GM18868 (cell line): ENCODE measurements at regions not wholly inside any gene's neighbourhood (a gene's known extent, or its start where the extent isn't known, plus 50 kb on each side); places are given as distances from the start of the nearest gene placed in this dataset.

Experiments
- ATAC-seq: cut with Tn5 transposase; IDR thresholded peaks from one replicate; pipeline ENCODE4 v1.9.1; 2021; ENCODE audit warnings: mild to moderate bottlenecking, moderate library complexity; ENCODE audit not compliant: unreplicated experiment

DNA sequence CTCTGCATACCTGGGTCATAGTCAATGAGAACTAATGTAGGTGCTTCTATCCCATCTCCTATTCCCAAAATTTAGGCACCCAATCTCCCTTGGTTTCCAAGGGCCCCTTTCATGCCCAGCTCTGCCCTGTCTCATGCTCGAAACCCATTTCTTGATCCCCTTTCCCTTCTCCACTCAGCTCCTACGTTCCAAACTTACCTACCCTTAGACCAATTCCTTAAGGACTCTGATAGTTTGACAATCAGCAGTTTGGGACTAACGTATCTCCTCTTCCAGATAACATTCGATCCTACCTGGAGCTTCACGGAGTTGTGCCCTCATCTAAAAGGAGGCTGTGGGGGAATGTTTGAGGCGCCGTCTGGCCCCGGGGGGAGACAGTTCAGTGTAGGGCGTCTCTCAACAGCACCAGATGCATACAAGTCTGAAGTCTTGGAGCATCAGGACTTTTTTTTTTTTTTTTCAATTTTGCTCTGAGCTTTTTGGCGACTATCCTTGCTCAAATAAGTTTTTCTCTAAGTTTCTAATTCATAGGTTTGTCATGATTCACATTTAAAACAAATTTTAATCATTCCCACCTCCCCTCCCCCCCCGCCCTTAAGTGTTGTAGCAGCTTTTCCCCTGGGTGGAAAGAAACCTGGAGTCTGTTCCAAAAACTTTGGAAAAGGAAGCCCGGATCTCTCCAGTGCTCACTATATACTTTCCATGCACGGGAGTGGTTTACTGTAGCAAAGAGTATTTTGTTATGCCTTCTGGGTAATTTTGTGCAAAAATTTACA lies 141.2 kb upstream of the LGALSL start:
- no peak for ATAC-seq

DNA sequence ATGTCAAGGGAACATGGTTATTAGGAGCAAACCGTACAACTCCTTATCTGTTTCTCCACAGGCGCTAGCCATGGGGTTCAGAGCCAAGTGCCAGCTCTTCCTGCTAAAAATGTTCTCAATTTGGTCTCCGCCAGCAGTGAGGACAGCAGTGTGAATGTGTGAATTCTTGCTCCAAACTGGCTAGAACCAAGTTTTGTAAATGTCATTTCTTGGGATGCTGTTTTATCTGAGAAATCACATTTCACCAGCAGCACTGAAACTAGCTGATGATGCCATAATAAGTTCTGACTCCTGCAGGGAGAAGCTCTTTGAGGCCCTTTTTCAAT lies 140.6 kb upstream of the LGALSL start:
- no peak for ATAC-seq

DNA sequence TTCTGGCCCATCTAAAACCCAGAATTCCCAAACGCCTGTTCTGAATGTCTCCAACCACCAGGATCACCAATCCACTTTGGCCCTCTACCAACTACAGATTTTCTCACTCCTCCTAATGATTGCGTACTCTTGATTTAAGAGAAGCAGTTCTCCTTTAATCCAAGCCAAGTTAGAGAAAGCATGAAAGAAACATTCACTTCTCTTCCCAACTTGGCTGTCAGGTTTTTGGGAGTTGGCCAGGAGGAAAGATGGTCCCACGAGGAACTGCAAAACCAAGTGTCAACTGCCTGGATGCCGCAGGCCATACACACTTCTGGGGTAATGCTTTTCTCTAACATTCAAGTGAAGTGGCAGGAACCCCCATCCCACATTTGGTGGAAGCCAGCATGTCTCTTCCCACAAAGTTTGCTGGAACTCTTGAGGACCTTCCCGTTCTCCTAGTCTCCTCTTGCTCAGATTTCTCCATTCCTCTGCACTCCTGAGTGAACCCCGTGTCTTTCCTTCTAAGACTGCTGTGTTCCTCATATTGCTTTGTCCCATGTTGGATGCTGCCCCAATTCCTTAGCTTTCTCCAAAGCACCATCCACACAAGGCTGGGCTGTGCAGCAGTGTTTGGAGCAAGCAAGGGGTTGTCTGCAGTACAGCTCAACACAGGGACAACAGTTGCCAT lies 138.5 kb upstream of the LGALSL start:
- no peak for ATAC-seq

DNA sequence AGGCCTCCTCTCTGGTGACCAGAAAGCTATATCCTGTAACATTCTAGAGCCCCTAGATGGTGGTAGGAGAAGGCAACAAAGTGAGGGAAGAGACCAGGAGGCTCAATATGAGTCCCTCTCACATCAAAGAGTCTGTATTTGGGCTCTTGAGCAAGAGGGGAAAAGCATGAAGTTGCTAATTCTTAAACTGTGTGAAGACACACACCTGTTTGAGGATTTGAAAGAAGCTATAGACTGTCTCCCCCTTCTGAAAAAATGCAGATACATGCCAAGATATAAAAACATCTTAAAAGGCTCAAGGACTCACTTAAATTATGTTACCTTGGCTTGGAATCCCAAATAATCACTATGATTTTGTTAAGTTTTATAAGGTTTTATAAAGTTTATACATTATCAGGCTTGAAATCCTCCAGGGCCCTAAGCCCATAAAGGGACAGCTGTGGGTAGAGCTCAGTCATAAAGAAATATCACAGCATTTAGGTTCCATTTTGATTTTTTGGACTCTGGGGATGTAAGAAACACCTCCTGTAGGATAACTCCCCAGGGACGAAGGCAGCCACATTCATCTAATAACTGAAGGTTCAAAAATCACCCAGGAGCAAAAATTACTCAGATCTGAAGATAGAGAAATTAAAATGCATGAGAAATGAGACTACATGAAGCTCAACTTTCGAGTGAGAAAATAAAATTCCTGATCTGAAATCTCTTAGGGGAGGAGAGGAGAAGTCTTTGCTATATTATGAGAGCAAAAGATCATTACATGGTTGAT lies 136.1 kb upstream of the LGALSL start:
- ATAC-seq = peak; percentile 46

DNA sequence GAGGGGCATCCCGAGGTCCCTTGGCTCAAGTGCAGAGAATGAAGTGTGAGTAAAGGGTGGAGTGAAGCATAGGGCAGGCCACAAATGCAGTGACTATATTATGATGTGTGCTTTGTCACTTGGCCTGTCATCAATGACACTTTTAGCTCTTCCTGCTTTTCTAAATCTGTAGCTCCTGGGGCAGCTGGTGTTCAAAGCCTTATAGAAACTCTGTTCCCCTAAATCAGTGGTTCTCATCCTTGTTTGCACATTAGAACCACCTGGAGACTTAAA lies 135.6 kb upstream of the LGALSL start:
- peak; percentile 51 for ATAC-seq

DNA sequence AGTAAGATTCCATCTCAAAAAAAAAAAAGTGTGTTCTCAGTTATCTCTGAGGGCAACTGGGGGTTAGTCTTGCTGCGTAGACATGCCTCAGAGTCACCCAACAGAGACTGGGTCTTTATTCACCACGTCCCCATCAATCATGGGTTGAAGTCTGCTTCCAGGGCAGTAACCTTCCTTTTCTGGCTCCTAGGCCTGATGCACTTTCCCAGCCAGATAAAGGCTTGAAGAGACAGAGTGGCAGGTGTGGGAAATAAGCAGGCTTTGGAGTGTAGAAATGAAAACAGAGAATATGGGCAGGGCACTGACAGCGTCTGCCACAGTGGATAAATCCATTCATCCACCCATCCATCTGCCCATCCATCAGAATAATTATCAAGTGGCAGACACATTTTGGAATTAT lies 134.1 kb upstream of the LGALSL start:
- ATAC-seq = no peak

DNA sequence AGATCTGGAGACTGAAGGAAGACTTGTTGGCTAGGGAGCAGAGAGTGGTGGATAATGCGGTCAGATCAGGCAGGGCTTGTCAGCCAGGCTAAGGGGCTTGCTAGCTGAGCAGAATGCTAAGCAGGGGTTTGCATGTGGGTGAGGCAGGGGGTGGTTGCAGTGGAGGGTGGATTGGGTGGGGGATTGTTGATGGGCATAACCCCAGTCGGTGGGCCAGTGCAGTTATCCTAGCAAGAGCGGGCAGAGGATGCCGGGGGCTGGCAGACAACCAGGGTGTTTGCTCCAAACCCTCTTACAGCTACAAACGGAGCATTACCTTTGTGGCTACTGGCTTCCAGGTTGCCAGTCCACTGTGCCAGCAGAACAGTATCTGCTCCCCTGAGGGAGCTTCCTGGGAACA lies 131.5 kb upstream of the LGALSL start:
- no peak for ATAC-seq

DNA sequence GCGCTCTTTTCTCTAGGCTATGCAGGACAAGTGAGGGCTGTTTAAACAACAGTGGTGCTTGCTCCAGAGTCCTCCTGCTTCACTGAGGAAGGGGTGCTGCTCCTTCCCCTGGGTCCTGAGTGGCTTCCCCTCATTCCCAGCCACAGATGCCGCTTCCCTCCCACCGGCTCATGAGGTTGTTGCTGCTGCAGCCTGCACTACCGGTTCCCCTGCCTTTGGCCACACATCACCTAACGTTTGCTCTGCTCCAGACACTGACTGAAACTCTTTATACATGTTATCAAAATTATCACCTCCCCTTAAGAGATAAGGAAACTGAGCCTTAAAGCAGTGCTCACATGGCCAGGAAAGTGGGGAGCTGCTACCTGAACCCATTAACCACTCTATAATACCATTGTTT lies 130.8 kb upstream of the LGALSL start:
- no peak for ATAC-seq

DNA sequence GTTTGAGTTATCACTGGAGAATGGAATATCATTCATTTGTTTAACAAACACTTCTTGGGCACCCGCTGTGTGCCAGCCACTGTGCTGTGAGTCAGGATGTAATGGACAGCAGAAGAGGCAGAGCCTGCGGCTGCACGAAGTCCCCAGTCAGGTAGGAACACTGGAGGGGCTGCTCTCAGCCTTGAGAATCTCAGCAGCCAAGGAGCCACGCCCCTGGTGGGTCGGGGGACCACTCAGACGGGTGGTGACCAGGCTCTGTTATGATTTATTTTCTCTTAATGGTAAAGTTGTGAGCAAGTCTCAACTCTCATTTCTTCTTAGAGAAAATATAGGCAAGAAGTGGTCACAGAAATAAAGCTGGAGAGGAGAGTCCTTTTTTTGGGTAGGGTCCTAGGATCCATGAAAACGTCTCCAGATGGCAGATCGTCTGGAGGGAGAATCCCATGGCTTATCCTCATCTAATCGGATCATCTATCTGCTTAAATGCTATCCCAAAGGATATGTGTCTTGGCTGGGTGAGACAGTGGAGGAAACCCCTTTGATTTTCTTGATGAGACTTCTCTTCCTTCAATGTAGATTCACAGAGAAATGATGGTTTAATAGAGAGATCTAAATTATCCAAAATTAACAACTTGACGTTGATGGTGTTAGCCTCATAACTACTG lies 129.1 kb upstream of the LGALSL start:
- no peak for ATAC-seq

DNA sequence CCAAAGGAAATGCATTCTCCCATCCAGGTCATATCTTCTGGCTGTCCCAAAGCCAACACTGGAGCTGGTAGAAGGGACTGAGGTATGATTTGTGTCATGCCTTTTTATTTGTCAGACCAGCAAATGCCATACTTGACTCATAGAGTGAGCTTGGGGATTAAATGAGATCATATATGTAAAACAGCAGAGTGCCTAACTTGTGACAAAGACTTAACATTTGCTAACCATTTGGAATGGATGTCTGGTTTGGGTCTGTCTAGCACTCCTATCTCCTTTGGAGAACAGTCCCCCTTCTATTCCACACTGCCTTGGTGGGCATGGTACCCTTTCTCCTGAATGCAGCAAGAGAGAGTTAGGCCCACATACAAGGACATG lies 128.5 kb upstream of the LGALSL start:
- no peak for ATAC-seq

DNA sequence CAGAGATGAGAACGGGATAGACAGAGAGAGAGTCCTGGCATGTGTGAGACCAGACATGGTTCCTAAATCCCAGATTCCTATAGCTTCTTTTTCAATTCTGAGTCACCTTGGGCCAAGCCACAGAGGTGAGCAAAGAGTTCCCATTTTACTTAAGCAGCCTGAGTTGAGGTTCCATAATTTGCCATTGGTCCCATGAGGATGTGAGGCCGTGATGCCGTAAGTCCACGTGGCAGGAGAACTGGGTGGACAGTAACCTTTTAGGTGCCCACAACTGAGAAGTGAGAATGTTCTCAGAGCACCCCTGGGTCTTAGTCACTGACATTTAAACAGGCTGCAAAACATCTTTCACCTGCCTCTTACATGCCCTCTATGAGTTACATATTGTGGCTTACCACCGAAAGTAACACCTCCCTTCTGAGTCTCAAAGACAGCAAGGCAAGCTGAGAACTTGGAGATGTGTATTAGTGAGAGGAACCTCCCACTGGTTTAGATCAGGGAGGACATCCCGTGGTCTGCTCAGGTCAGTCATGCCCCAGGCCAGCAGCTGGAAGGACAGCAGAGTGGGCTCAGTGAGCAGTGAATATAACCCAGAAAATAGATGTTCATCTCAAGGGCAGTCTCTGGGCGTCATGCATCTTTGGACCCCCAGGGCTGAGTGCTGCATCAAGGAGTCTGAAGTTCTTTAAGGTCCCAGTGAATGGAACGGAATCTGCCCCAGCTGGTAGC lies 127.9 kb upstream of the LGALSL start:
- ATAC-seq = peak; percentile 82

DNA sequence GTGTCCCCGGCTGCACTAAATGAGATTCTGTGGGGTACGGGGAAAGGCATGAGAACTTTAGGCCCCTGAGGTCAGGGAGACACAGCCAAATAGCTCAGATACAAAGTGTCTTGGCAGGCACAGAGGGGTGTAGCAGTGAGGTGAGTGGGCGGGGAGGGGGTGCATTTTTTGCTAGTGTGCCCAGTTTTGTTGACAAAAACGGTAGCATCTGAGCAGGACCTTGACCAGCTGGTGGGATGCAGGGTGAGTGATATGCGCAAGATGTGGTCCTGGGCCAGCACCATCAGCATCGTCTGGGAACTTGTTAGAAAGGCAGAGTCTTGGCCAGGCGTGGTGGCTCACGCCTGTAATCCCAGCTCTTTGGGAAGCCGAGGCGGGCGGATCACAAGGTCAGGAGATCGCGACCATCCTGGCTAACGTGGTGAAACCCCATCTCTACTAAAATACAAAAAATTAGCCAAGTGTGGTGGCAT lies 127.3 kb upstream of the LGALSL start:
- no peak for ATAC-seq

DNA sequence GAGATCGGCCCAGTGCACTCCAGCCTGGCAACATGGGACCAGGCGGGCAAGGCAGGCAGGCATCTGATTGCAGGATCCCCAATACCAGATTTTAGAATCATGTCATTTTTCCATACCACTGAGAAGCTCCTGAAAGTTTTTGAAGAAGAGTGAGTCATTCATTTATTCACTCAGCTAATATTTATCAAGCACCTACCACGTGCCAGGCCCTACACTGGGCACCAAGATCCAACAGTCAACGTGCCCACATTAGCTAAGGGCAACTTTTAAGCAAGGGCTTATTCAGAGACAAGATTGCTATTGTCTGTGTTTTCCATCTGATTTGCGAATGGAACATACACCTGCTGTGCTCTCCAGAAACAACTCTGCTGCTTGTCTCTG lies 126.8 kb upstream of the LGALSL start:
- no peak for ATAC-seq

DNA sequence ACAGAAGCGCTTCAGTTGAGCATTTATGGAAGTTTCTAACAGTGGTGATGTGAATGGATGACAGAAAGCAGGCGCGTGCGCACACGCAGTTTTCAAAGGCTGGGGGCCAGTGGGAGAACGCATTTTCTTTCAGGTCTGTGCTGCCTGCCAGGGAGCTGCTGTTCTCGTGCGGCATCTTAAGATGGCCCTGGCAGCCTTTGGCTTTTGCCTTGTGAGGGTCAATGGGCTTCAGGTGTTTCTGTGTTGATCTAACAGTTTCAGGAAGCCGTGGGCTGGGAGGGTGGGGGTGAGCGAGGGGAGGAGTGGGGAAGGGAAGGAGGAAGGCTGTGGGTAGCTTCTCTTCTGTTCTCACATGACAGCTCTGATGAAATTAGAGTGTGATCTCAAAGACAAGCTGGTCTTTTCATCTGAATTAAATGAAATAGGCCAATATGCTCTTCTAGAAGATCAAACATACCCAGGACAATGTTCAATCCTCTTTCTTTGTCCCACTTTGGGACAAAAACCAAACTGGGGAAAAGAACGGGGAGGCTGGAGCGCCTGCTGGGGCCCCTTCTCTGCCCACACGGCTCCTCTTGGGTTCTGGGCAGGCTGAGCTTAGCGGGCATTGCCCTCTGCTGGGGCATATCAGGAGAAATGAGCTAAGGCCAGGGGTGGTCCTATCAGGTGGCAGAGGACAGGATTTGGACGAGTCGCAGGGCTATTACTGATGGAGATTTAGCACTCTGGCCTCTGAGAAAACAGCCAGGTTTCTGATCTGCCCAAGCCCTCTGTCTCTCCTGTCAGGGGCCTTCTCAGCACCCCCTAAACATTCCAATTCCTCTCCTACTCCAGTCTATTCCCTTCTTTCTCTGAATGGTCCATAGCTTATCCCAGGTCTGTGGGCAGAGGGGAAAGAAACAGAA lies 126.2 kb upstream of the LGALSL start:
- ATAC-seq = peak; percentile 27

DNA sequence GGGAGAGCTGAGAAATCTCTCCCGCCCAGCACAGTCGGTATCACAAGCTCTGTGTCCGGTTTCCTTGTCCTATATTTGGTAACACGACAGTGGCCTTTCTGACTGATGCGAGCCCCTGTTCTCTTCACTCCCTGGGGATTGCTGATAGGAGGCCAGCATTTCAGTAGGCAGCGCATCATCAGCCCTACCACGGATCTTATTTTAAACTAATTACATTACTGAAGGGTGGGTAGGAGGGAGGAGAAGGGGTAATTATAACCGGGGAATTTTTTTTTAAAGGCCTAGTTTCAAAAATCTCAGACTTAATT lies 125.6 kb upstream of the LGALSL start:
- no peak for ATAC-seq

DNA sequence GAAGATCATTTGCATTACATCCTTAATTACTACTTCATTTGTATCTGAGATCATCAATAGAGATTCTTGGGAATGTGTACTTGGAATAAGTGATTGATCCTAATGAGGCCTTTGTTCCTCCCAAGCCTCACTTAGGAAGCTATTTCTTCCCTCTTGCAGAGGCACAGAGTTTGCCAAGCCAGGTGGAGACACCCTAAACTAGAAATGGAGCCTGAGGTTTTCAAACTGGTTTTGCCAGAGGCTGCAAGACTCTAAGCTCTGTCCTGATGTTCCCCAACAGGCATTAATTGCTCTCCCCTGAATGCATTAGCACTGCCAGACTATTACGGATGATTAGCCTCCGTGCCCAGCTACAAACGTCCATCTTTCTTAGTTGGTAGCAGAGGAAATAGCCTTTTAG lies 125.2 kb upstream of the LGALSL start:
- ATAC-seq = no peak

DNA sequence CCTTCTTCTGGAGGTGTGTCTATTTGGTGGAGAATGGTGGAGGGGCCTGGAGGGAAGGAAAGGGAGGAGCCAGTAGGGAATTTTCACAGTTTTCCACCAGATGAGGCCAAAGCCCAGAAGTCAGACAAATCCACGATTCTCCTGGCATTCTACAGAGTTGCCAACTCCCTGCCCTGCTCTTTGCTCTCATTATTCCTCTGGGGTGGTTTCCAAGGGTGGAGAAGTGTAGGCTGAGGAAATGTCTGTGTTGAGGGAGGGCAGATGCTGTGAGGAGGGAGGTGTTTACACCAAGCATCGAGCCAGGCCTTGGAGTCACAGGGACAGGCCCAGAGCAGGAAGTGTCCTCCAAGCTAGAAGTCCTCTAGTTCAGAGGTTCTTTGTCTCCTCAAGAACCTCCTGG lies 124.1 kb upstream of the LGALSL start:
- no peak for ATAC-seq

DNA sequence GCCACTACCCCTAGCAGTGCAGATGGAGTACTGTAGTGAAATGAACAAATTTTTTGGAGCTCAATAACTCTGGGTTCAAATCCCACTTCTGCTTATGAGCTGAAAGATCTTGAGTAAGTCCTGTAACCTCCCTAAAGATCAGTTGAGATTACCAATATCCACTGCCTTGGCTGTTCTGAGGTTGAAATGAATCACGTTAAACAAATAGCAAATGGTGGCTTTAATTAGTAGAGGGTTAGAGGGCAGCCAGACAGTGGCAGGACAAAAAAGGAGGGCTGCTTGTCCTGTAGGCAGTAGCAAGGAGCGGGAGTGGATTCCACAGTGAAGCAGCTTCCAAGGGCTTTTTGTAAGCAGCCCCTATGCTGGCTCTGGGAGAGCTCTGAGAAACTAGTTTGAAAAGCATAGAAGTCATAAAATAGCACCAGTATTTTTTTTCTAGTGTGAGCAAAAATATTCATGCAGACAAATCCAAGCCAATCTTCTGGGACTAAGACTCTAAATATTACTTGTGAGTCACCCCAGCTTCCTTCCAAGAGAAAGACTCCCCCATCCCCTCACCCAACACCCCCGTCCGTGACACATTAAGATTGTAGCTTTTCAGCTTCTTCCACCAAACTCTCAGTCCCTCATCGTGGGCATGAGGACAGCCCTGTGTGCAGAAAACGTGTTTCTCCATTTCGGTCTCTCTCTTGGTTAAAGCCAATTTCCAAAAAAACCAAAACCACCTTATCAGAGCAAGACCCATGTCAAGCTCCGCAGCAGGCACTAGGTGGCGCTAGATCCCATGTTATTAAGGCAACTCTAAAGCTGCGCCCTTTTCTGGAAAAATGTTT lies 123.5 kb upstream of the LGALSL start:
- ATAC-seq = no peak

DNA sequence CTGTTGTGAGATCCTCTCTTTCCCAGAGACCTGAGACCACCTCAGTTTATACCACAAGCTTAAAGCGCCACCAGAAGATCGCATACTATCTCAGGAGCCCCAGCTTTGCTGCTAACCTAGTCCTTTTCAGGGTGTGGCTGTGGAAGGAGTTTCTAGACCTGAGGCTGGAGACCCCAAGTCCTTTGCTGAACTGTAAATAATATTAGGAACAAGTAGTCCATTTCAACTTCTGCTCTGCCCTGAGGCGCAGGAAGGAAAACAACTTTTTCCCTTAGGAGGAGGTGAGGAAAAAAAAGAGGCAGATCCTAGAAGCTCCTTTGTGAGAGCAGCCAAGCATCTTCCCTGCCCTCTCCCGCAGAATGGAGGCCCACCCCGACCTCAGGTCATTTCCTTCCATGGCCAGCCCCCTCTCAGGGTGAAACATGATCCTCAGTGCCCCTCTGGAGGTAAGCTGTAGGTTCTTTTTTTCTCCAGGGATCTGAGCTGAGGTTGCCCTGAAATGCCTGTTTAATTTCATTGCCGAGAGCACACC lies 122.8 kb upstream of the LGALSL start:
- ATAC-seq = no peak
